ENCODE measurements at regions not wholly inside any gene's neighbourhood (a gene's known extent, or its start where the extent isn't known, plus 50 kb on each side); places are given as distances from the start of the nearest gene placed in this dataset.

- TF ChIP-seq, protein P1, sequence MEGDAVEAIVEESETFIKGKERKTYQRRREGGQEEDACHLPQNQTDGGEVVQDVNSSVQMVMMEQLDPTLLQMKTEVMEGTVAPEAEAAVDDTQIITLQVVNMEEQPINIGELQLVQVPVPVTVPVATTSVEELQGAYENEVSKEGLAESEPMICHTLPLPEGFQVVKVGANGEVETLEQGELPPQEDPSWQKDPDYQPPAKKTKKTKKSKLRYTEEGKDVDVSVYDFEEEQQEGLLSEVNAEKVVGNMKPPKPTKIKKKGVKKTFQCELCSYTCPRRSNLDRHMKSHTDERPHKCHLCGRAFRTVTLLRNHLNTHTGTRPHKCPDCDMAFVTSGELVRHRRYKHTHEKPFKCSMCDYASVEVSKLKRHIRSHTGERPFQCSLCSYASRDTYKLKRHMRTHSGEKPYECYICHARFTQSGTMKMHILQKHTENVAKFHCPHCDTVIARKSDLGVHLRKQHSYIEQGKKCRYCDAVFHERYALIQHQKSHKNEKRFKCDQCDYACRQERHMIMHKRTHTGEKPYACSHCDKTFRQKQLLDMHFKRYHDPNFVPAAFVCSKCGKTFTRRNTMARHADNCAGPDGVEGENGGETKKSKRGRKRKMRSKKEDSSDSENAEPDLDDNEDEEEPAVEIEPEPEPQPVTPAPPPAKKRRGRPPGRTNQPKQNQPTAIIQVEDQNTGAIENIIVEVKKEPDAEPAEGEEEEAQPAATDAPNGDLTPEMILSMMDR (IDR thresholded peaks at IDR 0.05): no peak
- no peak for TF ChIP-seq EZH2 (IDR thresholded peaks at IDR 0.05; ENCODE audit: borderline replicate concordance, insufficient read depth, low read depth, low read length, poor library complexity, severe bottlenecking)
Observed at GRCh38 chr2:223439184-223439583, 163.0 kb downstream of the SCG2 start.

All from B cell (primary cell).